Brain microvascular endothelial cell (primary cell): ENCODE measurements at regions not wholly inside any gene's neighbourhood (a gene's known extent, or its start where the extent isn't known, plus 50 kb on each side); places are given as distances from the start of the nearest gene placed in this dataset.

Source experiments
- DNase-seq: peaks from one replicate; pipeline ENCODE4 v3.0.0-alpha.2; 2020
- H3K27ac ChIP-seq: fragments of 250-450 bp; sonication (Bioruptor Pico); 2 replicates; pipeline ENCODE4 v1.5.1; 2020; ENCODE audit warnings: mild to moderate bottlenecking, moderate library complexity
- H3K27me3 ChIP-seq: fragments of 250-450 bp; sonication (Bioruptor Pico); replicated peaks from 2 replicates; pipeline ENCODE4 v1.5.1; 2020; ENCODE audit warnings: mild to moderate bottlenecking
- H3K36me3 ChIP-seq: fragments of 250-450 bp; sonication (Bioruptor Pico); replicated peaks from 2 replicates; pipeline ENCODE4 v1.5.1; 2020; ENCODE audit warnings: mild to moderate bottlenecking
- H3K4me3 ChIP-seq: 2 replicates; pipeline ENCODE4 v1.5.1; 2011; ENCODE audit warnings: low read depth, mild to moderate bottlenecking, control low read depth, low read length, moderate library complexity
- CTCF ChIP-seq: IDR thresholded peaks from 2 replicates; pipeline ENCODE4 v1.5.1; 2011; ENCODE audit warnings: low read depth, mild to moderate bottlenecking, moderate library complexity, low read length, control low read depth, inconsistent platforms; ENCODE audit errors: missing control alignments
- in situ Hi-C: cut with HindIII; loops from 2 replicates; pipeline ENCODE4 v1.10.0; 2017; ENCODE audit warnings: low sequenced_read_pairs, low pct_ligation_motif_present

GRCh38 chr2:187916799-187917198 is 362.6 kb upstream of the TFPI start:
- TF ChIP-seq CTCF, result no peak
- no peak overlapping the region for H3K4me3 ChIP-seq
- DNase-seq, result no peak
- H3K27ac ChIP-seq, result no peak overlapping the region
- H3K36me3 ChIP-seq, result no peaks in the 10 kb centered on the region
- in situ Hi-C loops, result no loop called here
- no peaks in the 10 kb centered on the region for H3K27me3 ChIP-seq

GRCh38 chr2:187917535-187917934 is 363.3 kb upstream of the TFPI start:
- no peaks in the 10 kb centered on the region for H3K36me3 ChIP-seq
- in situ Hi-C loops, result no loop called here
- no peak overlapping the region for H3K4me3 ChIP-seq
- no peaks in the 10 kb centered on the region for H3K27me3 ChIP-seq
- peak; percentile 44 for DNase-seq
- H3K27ac ChIP-seq, result no peak overlapping the region
- no peak for TF ChIP-seq CTCF

GRCh38 chr2:187918996-187919821 is 365.0 kb upstream of the TFPI start:
- Histone ChIP-seq H3K36me3 (no peaks in the 10 kb centered on the region), H3K4me3 (no peak overlapping the region), H3K27ac (no peak overlapping the region), H3K27me3 (no peaks in the 10 kb centered on the region)
- no peak for TF ChIP-seq CTCF
- DNase-seq, result no peak
- in situ Hi-C loops, result no loop called here

GRCh38 chr2:187920511-187920910 is 366.3 kb upstream of the TFPI start:
- no peaks in the 10 kb centered on the region for H3K27me3 ChIP-seq
- DNase-seq, result no peak
- no peak overlapping the region for H3K27ac ChIP-seq
- H3K4me3 ChIP-seq, result no peak overlapping the region
- TF ChIP-seq CTCF, result no peak
- in situ Hi-C loops, result no loop called here
- H3K36me3 ChIP-seq, result no peaks in the 10 kb centered on the region

GRCh38 chr2:187922846-187923245 is 368.6 kb upstream of the TFPI start:
- in situ Hi-C loops, result no loop called here
- Histone ChIP-seq H3K4me3 (no peak overlapping the region), H3K27me3 (no peaks in the 10 kb centered on the region), H3K36me3 (no peaks in the 10 kb centered on the region), H3K27ac (no peak overlapping the region)
- no peak for TF ChIP-seq CTCF
- DNase-seq, result no peak

GRCh38 chr2:187924293-187924692 is 367.4 kb upstream of the GULP1 start:
- TF ChIP-seq CTCF, result no peak
- Histone ChIP-seq H3K27ac (no peak overlapping the region), H3K36me3 (no peaks in the 10 kb centered on the region), H3K4me3 (no peak overlapping the region), H3K27me3 (no peaks in the 10 kb centered on the region)
- DNase-seq, result no peak
- in situ Hi-C loops, result no loop called here
